HepG2 (cell line): ENCODE measurements at regions not wholly inside any gene's neighbourhood (a gene's known extent, or its start where the extent isn't known, plus 50 kb on each side); places are given as distances from the start of the nearest gene placed in this dataset.

Experiments used
- ATAC-seq: fragments of 200-7000 bp; cut with Tn5 transposase; 3 replicates; pipeline ENCODE4 v1.9.1; 2020; ENCODE audit warnings: mild to moderate bottlenecking, moderate library complexity
- BruUV-seq: library from RNA; stranded (reverse); fragments of 400-500 nt; replicated peaks from 2 replicates; lab custom pipeline; 2021; lab: Mats Ljungman, UMichigan
- CTCF ChIA-PET: fragments of 300-600 bp; formaldehyde crosslinking; extraction: SDS; loops from one replicate; lab custom pipeline; 2021; ENCODE audit warnings: low total read pairs, inconsistent platforms, low intra/inter-chr PET ratio; lab: Yijun Ruan, JAX
- POLR2A ChIA-PET: fragments of 350-600 bp; sonication (Branson Sonifier 250); formaldehyde crosslinking; loops from one replicate; lab custom pipeline; 2020; ENCODE audit warnings: antibody characterized with exemption, inconsistent platforms; lab: Yijun Ruan, JAX
- DNase-seq: peaks from one replicate; pipeline ENCODE4 v3.0.0-alpha.2; 2015; ENCODE audit warnings: low spot score
- FAIRE-seq: peaks from 3 replicates; lab custom pipeline; 2011; peaks lifted over from hg19 to GRCh38; lab: Jason Lieb, UNC
- H2AFZ ChIP-seq: one replicate; pipeline ENCODE4 v1.6.1; 2011; ENCODE audit warnings: low read length, inconsistent platforms
- H3K27ac ChIP-seq: fragments of 300-600 bp; 3 replicates; pipeline ENCODE4 v1.8.0; 2011; ENCODE audit warnings: mixed run types, mild to moderate bottlenecking, mixed read lengths, low read length, inconsistent platforms; ENCODE audit not compliant: insufficient read depth; ENCODE audit errors: extremely low read length
- H3K27me3 ChIP-seq, 2 experiments: fragments of 200-600 bp in 1 of 2; 2 replicates in 1 of 2; 3 replicates in 1 of 2; pipeline versions ENCODE4 v1.6.0 to v1.8.0; 2011; ENCODE audit warnings: low read length in 2 of 2, mild to moderate bottlenecking in 2 of 2, moderate library complexity in 2 of 2, inconsistent platforms in 1 of 2; ENCODE audit not compliant: insufficient read depth in 2 of 2, control insufficient read depth in 1 of 2
- H3K36me3 ChIP-seq, 2 experiments: fragments of 200-600 bp in 1 of 2; replicated peaks in 1 of 2; 2 replicates in 1 of 2; 3 replicates in 1 of 2; pipeline versions ENCODE4 v1.5.1 to v1.8.0; 2011; ENCODE audit warnings: low read length in 2 of 2, inconsistent platforms in 1 of 2; ENCODE audit not compliant: insufficient read depth in 2 of 2, control insufficient read depth in 1 of 2
- H3K4me1 ChIP-seq: 2 replicates; pipeline ENCODE4 v1.5.1; 2012; ENCODE audit warnings: low read length, inconsistent platforms; ENCODE audit not compliant: insufficient read depth
- H3K4me2 ChIP-seq: 2 replicates; pipeline ENCODE4 v1.6.0; 2011; ENCODE audit warnings: low read depth, low read length, inconsistent platforms
- H3K4me3 ChIP-seq, 3 experiments: fragments of 200-600 bp in 1 of 3; sonication (generic), shearing (Covaris generic) in 1 of 3; replicated peaks in 1 of 3; 2 replicates each; pipeline ENCODE4 v1.5.1; 2011 to 2016; ENCODE audit warnings: low read length in 3 of 3, inconsistent platforms in 2 of 3, low read depth in 2 of 3, mild to moderate bottlenecking in 2 of 3, control low read depth in 1 of 3, mixed read lengths in 1 of 3; ENCODE audit not compliant: insufficient read depth in 1 of 3
- H3K79me2 ChIP-seq: one replicate; pipeline ENCODE4 v1.6.1; 2011; ENCODE audit warnings: low read length, inconsistent platforms; ENCODE audit not compliant: insufficient read depth
- H3K9ac ChIP-seq: 2 replicates; pipeline ENCODE4 v1.6.0; 2011; ENCODE audit warnings: mild to moderate bottlenecking, low read depth, low read length, inconsistent platforms; ENCODE audit not compliant: insufficient read depth
- H3K9me3 ChIP-seq: 2 replicates; pipeline ENCODE4 v1.5.1; 2012; ENCODE audit warnings: mild to moderate bottlenecking, low read length
- H4K20me1 ChIP-seq: 2 replicates; pipeline ENCODE4 v1.6.0; 2011; ENCODE audit warnings: inconsistent platforms, mild to moderate bottlenecking, low read length, moderate library complexity; ENCODE audit not compliant: insufficient read depth
- EHMT2 ChIP-seq: fragments of 200-600 bp; sonication (generic); IDR thresholded peaks from 2 replicates; pipeline ENCODE4 v1.7.0; 2017; ENCODE audit warnings: antibody characterized with exemption, low read depth, low read length, borderline replicate concordance
- HCFC1 ChIP-seq: fragments of 150-350 bp; IDR thresholded peaks from 2 replicates; pipeline ENCODE4 v1.6.1; 2014; ENCODE audit warnings: low read depth, low read length
- PHF21A ChIP-seq: sonication (generic); formaldehyde crosslinking; IDR thresholded peaks from 2 replicates; pipeline ENCODE4 v1.5.0; 2020; ENCODE audit warnings: mild to moderate bottlenecking, missing genetic modification reagents
- SIN3B ChIP-seq: fragments of 150-350 bp; IDR thresholded peaks from 2 replicates; pipeline ENCODE4 v1.6.1; 2014; ENCODE audit warnings: low read length
- SIX4 ChIP-seq: sonication (generic); formaldehyde crosslinking; IDR thresholded peaks from 2 replicates; pipeline ENCODE4 v1.4.0; 2020; ENCODE audit warnings: missing genetic modification reagents
- SMYD3 ChIP-seq: sonication (generic); formaldehyde crosslinking; IDR thresholded peaks from 2 replicates; pipeline ENCODE4 v1.8.1; 2023; ENCODE audit warnings: mild to moderate bottlenecking, missing genetic modification reagents
- TAF1 ChIP-seq: sonication (generic); formaldehyde crosslinking; IDR thresholded peaks from 2 replicates; pipeline ENCODE4 v1.4.0; 2020; ENCODE audit warnings: missing genetic modification reagents
- TBL1XR1 ChIP-seq: fragments of 150-350 bp; IDR thresholded peaks from 2 replicates; pipeline ENCODE4 v1.6.1; 2014; ENCODE audit warnings: borderline replicate concordance, low read length; ENCODE audit not compliant: partially characterized antibody
- ZNF263 ChIP-seq: sonication (generic); formaldehyde crosslinking; IDR thresholded peaks from 2 replicates; pipeline ENCODE4 v1.4.0; 2020; ENCODE audit warnings: missing genetic modification reagents
- ZNF563 ChIP-seq: sonication (generic); formaldehyde crosslinking; IDR thresholded peaks from 2 replicates; pipeline ENCODE4 v1.8.0; 2022; ENCODE audit warnings: mild to moderate bottlenecking, moderate library complexity, missing genetic modification reagents
- WGBS: methylation state at CpG from one replicate; pipeline ENCODE4 v1.1.6; 2017; ENCODE audit warnings: low lambda C conversion rate; 5-methylcytosine and 5-hydroxymethylcytosine counted together
- in situ Hi-C: cut with HindIII; loops from 2 replicates; pipeline ENCODE4 v1.10.0; 2017; ENCODE audit warnings: low pct_unique_long_range_greater_than_20kb; ENCODE audit not compliant: extremely low pct_ligation_motif_present
- intact Hi-C: fragments of 100-400 bp; cut with micrococcal nuclease; formaldehyde crosslinking; loops from one replicate; pipeline ENCODE4 v1.10.0; 2022; ENCODE audit not compliant: unreplicated experiment
- TF ChIP-seq, protein P1 (sequence below): sonication (generic); formaldehyde crosslinking; IDR thresholded peaks from 2 replicates; pipeline ENCODE4 v1.5.1; 2020; ENCODE audit warnings: missing genetic modification reagents, mild to moderate bottlenecking, borderline replicate concordance
- TF ChIP-seq, protein P2 (sequence below), 2 experiments: sonication (generic) in 1 of 2; formaldehyde crosslinking in 1 of 2; IDR thresholded peaks; 2 replicates each; pipeline versions ENCODE4 v1.4.0 to v1.6.1; 2018 to 2020; ENCODE audit warnings: missing genetic modification reagents in 2 of 2, borderline replicate concordance in 1 of 2, low read depth in 1 of 2, mild to moderate bottlenecking in 1 of 2, missing biosample characterization in 1 of 2
- TF ChIP-seq, protein P3 (sequence below): sonication (generic); formaldehyde crosslinking; conservative IDR thresholded peaks from 2 replicates; pipeline ENCODE4 v1.4.0; 2020; ENCODE audit warnings: mild to moderate bottlenecking, missing genetic modification reagents, moderate library complexity

DNA sequence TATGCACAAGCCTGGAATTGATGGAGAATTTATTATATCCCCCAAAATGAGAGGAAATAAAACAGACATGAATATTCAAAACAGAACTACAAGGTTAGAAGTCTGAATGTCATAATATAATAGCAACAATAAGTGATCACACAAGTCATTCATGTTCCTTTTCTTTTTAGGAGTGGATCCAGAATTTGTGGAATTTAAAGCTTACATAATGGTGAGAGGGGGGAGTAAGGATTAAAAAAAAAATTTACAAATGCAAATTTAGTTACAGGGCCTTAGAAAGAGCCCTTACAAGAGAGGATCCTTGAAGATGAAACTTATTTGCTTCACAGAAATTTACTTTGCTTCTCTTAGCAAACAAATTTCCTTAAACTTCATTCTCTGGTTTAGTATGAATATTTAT is 716.1 kb upstream of the CXADR start:
- ChIA-PET CTCF (no interaction called here), POLR2A (no interaction called here)
- TF ChIP-seq PHF21A (no peak), ZNF263 (CRISPR knock-in tag) (no peak), HCFC1 (no peak), SIX4 (no peak), TAF1 (CRISPR knock-in tag) (no peak), ZNF563 (CRISPR knock-in tag) (no peak)
- TF ChIP-seq, protein P1, sequence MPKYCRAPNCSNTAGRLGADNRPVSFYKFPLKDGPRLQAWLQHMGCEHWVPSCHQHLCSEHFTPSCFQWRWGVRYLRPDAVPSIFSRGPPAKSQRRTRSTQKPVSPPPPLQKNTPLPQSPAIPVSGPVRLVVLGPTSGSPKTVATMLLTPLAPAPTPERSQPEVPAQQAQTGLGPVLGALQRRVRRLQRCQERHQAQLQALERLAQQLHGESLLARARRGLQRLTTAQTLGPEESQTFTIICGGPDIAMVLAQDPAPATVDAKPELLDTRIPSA (CRISPR knock-in tag) = no peak
- Histone ChIP-seq H4K20me1 (no peaks in the 10 kb centered on the region), H3K4me2 (no peak overlapping the region), H3K27ac (no peak overlapping the region), H2AFZ (no peak overlapping the region), H3K27me3 (no peaks in the 10 kb centered on the region), H3K9me3 (no peaks in the 10 kb centered on the region), H3K79me2 (no peaks in the 10 kb centered on the region), H3K4me1 (no peaks in the 10 kb centered on the region), H3K9ac (no peak overlapping the region), H3K36me3 (no peaks in the 10 kb centered on the region), H3K4me3 (no peak overlapping the region)
- no TSS peak for BruUV-seq
- ATAC-seq = no peak
- DNase-seq = no peak
- no peak for FAIRE-seq
- intact Hi-C loops = no loop called here
- in situ Hi-C loops = no loop called here

DNA sequence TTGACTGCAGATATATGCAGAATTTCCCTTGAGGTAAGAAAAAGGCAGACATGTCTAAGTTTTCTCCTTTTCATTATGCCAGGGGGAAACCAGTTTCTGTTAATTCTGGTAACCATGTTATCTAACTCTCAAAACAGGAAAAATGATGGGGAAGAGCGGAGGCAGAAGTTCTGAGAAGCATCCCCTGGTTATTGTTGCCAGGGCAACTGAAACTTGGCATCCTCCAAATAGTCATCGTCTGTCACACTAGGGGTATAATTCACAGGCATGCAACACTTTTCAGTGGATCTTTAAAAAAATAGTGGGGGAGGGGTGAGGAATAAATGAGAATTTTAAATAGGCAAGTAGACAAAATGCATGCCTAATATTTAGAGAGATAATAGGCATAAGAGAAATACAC is 715.3 kb upstream of the CXADR start:
- POLR2A ChIA-PET = no interaction called here
- intact Hi-C loops (no loop called here), in situ Hi-C loops (no loop called here)
- Histone ChIP-seq H2AFZ (no peak overlapping the region), H3K4me3 (no peak overlapping the region), H3K79me2 (no peaks in the 10 kb centered on the region), H3K4me1 (no peaks in the 10 kb centered on the region), H3K27me3 (no peaks in the 10 kb centered on the region), H3K9ac (no peak overlapping the region), H3K4me2 (no peak overlapping the region), H4K20me1 (no peaks in the 10 kb centered on the region), H3K9me3 (no peaks in the 10 kb centered on the region), H3K27ac (no peak overlapping the region), H3K36me3 (no peaks in the 10 kb centered on the region)
- no peak for DNase-seq
- CTCF ChIA-PET = no interaction called here
- BruUV-seq = no TSS peak
- WGBS = 8% methylated on average over 2 of the region's 2 CpGs
- no peak for ATAC-seq
- no peak for FAIRE-seq
- TF ChIP-seq, protein P2, sequence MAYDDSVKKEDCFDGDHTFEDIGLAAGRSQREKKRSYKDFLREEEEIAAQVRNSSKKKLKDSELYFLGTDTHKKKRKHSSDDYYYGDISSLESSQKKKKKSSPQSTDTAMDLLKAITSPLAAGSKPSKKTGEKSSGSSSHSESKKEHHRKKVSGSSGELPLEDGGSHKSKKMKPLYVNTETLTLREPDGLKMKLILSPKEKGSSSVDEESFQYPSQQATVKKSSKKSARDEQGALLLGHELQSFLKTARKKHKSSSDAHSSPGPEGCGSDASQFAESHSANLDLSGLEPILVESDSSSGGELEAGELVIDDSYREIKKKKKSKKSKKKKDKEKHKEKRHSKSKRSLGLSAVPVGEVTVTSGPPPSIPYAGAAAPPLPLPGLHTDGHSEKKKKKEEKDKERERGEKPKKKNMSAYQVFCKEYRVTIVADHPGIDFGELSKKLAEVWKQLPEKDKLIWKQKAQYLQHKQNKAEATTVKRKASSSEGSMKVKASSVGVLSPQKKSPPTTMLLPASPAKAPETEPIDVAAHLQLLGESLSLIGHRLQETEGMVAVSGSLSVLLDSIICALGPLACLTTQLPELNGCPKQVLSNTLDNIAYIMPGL (CRISPR knock-in tag; IDR thresholded peaks at IDR 0.05; ENCODE audit: borderline replicate concordance in 1 of 2, low read depth in 1 of 2) = no peak
- no peak for TF ChIP-seq SMYD3 (CRISPR knock-in tag)
- TF ChIP-seq EHMT2 = no peak
- TF ChIP-seq TBL1XR1 = no peak
- TF ChIP-seq, protein P3, sequence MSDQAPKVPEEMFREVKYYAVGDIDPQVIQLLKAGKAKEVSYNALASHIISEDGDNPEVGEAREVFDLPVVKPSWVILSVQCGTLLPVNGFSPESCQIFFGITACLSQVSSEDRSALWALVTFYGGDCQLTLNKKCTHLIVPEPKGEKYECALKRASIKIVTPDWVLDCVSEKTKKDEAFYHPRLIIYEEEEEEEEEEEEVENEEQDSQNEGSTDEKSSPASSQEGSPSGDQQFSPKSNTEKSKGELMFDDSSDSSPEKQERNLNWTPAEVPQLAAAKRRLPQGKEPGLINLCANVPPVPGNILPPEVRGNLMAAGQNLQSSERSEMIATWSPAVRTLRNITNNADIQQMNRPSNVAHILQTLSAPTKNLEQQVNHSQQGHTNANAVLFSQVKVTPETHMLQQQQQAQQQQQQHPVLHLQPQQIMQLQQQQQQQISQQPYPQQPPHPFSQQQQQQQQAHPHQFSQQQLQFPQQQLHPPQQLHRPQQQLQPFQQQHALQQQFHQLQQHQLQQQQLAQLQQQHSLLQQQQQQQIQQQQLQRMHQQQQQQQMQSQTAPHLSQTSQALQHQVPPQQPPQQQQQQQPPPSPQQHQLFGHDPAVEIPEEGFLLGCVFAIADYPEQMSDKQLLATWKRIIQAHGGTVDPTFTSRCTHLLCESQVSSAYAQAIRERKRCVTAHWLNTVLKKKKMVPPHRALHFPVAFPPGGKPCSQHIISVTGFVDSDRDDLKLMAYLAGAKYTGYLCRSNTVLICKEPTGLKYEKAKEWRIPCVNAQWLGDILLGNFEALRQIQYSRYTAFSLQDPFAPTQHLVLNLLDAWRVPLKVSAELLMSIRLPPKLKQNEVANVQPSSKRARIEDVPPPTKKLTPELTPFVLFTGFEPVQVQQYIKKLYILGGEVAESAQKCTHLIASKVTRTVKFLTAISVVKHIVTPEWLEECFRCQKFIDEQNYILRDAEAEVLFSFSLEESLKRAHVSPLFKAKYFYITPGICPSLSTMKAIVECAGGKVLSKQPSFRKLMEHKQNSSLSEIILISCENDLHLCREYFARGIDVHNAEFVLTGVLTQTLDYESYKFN (CRISPR knock-in tag) = no peak
- TF ChIP-seq SIN3B = no peak
